AG08395 (cell line): ENCODE measurements at regions not wholly inside any gene's neighbourhood (a gene's known extent, or its start where the extent isn't known, plus 50 kb on each side); places are given as distances from the start of the nearest gene placed in this dataset.
A peak's percentile ranks its signal among the peaks of the same experiment; 100 is the strongest.
"Not testable (repeated sequence)": the region's sequence is repeated elsewhere in the genome, so short reads cannot be mapped to it uniquely, and the experiment has no call there.

Experiments used
- DNase-seq: peaks from one replicate; pipeline ENCODE4 v3.0.0; 2012; ENCODE audit warnings: mixed read lengths, low spot score

DNA sequence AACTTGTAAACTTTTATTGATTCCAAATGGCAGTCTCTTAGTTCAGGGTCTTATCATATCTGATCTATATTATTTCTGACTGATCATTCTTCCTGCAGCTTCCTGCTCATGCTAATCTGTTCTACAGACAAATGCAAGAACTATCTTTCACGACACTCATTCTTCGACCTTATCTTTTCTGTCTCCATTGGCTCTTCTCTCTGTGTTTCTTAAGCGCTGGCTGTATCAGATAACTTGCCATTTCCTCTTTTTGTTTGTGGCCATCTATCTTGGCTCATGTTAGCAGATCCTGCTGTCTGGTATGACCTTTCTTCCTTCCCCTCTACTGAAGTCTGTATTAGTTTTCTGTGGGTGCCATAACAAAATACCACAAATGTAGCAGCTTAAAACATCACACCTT is 230.5 kb upstream of the PUDP start:
- no peak for DNase-seq

DNA sequence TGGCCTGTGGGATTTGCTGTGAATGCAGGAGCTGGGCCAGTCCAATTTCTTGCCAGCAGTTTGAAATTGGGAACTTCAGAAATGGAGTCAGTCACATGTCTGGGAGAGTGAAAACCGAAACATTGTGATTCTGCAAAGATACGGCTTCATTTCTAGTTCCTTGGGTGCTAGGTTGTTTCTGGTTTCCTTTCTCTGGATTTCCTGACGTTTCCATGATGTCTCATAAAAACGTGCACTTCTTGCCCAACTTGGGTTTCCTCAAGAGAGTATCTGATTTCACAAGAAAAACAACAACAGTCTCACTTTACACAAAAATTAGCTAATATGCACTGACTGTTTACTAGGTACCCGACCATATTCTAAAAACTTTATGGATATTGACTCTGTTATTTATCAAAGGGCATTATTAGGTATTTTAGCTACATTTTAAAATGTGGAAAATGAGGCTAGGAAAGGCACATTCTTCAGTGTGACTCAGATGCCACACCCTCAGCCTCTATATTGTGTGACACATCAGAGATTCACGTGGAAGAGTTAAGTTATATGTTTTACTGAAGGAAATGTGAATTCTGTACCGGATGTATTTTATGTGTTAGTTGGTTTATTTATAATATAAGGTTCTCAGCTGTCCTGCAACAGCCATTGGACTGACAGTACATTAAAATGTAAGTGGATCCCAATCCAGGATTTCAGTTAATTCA is 225.0 kb upstream of the PUDP start:
- DNase-seq, result peak; percentile 50

DNA sequence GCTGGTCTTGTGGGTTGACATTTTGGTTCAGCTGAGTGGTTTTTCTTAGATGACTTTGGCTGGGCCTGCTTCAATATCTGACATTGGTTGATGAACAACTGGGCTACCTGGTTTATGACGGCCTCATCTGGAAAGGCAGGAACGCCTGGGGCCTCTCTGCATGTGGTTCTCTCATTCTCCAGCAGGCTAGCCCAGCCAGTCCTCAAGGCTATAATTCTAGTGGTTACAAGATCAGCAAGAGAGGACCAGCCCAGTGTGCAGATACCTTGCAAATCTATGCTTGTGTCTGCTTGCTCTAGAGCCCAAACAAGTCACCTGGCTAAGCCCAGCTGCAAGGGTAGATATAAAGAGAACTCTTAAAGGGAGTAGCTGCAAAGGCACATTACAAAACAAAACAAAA is 214.2 kb upstream of the PUDP start:
- DNase-seq, result no peak

DNA sequence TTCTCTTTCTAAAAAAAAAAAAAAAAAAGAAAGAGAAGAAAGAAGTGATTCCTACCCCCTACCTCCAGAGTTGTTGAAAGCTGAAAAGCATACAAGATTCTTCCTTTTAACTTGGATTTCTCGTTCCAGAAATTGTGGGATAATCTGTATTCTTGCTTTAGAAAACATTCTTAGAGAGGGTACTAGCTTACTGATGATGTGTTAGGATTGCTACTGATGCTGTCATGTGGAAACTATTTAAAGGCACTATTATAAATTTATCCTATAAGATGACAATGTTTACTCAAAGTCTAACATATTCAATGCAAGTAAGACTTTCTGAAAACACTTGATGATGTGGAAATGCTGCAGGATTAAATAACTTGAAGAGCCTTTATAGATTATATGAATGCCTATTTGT is 204.0 kb upstream of the PUDP start:
- DNase-seq, result peak; percentile 11

DNA sequence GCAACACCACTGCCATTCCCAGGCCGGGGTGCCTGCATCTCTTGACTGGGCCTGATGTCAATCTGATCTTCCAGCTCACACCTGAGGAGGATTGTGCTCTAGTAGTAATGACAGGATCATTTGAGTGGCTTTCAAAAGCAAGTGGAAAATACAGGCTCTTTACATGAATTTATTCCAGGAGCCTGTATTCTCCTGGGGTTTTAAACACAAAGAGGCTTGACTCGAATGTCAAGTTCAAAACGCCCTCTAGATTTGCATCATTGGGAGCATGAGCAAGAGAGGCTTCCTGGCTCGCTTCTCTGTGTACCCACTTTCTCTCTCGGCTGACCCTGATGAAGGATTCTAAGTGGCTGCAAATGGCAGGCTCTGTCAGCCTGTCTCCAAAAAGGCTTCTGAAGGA is 199.5 kb upstream of the PUDP start:
- no peak for DNase-seq

DNA sequence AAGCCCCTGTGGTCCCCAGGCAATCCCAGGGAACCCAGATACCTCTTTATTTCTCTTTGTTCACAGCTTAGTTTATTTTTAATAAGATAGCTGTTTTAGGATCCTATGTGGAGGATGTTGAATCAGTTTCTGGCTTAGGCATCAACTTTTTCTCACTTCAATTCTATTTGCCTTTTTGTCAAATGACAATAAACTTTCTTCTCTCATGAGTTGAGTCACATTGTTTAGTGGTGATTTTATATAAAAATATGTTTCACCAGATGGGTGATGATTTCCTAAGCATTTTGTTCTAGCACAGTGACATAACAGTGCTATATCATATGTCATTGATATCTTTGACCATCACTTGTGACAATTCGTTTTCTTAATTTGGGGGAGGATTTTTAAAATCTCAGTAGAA is 198.1 kb upstream of the PUDP start:
- peak; percentile 47 for DNase-seq

DNA sequence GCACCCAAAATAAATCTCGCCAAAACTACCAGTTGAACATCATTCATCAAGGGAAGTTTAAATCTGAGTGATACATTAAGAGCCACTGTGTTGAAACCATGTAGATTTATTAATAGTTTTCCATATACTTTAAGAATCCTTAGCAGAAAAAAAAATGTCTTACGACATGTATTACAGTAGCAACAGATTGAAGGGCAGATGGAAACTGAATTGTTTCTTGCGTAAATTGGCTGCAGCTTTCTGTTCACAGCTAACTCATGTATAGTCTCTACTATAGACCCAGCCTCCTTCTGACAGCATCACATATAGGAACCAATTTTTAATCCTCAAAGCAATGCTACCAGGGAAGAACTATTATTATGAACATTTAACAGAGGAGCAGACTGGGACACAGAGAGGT is 195.2 kb upstream of the PUDP start:
- no peak for DNase-seq

DNA sequence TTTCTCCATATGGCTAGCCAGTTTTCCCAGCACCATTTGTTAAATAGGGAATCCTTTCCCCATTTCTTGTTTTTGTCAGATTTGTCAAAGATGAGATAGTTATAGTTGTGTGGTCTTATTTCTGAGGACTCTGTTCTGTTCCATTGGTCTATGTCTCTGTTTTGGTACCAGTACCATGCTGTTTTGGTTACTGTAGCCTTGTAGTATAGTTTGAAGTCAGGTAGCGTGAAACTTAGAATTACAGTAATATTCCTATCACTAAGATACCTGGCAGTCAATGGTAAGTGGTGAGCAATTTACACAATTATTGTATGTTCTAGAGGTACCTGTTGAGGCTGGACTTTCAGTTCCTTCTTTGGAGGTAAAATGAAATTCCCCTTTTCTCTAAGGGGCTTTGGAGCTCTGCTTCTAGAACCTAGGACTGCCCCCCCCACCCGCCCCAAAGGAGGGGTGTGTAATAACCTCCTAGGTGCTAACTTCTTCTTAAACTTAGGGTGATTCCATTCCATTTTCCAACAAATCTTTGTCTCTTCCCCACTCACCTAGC is 187.9 kb upstream of the PUDP start:
- not testable (repeated sequence) for DNase-seq

DNA sequence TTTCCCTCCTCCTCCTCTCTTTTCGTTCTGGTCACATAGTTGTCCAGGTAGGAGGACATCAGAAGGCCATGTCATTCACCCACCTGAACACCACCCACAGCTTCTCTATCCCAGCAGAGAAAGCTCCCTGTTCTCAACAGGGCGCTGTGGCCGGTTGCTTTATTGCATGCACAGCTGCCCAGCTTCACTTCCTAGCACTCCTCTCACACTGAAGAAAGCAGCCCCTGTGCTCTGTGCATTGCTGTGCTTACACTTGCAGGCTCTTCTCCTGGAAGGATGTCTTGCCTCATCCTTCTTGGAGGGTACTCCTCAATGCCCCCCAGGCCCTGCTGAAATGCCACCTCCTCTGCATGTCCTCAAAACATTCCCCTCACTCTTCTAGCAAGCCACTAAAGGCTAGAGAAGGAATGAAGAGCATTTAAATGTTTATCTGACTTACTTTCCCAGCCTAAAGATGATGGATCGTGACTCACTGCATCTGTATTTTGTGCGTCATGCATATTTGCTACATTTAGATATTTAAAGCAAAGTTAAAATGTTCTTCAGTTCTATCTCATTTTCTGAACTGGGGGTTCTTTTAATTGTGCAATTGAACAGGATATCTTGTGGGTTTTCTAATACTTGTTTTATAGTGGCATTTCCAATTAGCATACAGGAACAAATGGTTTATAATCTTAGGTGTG is 186.4 kb upstream of the PUDP start:
- DNase-seq, result peak; percentile 67

DNA sequence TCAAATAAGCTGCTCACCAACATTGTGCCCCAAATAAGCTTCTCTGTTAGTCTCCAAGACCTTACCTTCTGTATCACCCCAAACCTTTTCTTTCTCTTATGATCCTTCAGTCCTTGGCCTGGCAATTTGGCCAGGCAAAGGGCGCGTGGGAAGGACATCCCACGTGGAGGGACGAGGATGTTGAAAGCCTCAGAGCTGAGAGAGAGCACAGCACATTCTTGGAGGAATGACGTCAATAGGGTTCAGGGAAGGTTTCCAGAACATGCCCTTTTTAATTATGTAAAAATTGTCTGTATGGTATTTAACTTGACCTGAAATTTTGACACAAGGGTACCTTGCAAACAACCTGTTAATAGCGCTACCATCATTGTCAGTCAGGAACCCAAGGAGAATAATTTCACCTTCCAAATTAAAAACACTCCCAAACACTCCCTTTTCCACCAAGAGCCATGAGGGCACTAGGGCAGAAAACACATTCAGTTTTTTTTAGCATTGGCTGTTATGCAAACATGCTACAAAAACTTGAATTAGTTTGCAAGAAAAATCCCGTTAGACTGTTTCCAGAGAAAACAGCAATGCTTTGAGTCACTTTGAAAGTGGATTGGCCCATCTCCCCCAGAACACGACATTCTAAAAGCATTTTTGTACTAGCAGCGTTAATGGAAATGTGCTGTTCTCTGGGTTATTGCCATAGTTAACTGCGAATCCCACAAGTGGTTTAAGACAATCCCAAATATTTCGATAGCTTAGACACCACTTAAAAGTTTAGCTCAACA is 183.2 kb upstream of the PUDP start:
- DNase-seq, result peak; percentile 74

DNA sequence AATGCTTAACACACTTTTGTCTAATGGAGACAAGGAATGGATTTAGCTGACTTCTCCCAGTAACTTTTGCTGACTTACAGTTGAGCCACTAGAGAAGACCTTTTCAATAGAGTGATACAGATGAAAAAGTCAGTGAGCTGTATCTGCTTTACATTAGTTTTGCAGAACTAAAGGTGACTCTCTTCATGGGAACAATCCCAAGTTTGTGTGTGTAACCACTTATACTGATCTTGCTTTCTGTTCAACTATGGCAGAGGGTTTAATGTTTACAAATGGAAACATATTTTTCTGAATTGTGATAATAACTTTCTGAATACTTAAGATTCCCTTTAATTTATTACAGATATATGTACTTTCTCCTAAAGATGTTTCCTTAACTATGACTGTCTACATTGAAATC is 182.6 kb upstream of the PUDP start:
- no peak for DNase-seq

DNA sequence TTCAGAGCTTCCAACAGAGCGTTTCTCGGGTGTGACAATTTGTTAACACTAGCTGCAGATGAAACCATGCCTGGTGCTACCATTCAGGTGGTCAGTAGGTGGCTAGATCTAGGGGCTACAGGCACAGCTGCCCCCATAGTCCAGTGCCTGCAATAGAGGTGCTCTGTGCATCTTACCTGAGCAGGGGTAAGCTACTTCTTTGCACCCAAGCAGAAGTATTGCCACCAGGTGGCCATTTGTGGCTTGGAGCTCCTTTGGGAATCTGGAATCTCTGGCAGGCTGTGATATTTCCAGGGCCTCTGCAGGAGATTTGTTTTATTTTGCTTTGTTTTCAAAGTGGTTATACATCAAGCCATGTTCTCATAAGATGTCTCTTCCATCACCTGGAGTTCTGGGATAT is 170.7 kb upstream of the PUDP start:
- DNase-seq, result no peak

DNA sequence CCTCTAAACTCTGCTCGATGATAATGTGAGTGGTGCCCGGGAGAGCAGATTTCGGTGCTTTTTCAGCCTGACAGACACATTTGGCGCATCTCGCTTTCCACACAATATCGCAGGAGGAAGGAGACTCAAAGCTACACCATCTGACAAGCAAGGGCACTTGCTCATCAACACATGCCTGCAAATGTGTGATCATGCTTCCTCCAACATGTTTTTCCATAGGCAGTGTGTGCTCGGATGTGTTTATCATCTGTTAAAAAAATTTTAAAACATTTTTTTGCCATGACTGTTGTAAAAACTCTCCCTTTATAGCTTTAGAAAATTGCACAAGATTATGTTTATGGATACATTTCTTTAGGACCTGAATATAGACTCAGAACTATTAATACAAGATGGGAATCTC is 170.3 kb upstream of the PUDP start:
- peak; percentile 6 for DNase-seq

DNA sequence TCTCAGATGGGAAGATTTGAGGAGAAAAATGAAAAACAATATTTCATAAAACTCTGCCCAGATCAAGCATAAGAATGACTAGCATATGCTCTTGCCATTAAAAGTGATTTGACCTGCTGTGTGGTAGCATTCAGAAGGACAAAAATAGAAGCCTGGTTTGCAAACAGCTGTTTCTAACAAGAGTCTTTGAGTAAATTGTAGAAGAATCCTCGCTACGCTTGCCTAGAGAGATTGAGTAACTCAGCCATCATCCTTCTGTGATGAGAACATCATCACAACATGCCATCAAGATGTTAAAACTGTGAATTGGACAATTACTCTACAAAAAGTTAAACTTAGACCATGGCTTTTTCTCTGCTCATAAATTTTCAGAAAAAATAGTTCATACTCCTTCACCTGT is 168.9 kb upstream of the PUDP start:
- peak; percentile 81 for DNase-seq

DNA sequence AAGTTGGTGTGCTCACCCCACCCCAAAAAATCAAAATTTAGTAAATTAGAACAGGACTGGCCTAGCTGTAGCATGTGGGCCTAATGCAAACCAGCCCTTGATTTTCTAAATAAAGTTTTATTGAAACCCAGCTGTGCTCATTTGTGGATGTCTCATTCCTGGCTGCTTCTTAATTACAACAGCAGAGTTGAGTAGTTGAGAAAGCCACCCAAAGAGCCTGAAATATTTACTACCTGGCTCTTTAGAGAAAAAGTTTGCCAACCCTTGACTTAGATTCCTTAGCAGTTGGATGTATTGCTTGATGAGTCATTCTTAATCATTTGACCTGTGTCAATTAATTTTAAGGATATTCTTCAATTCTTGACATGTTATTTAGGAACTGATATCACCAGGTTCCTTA is 168.3 kb upstream of the PUDP start:
- DNase-seq, result peak; percentile 17

DNA sequence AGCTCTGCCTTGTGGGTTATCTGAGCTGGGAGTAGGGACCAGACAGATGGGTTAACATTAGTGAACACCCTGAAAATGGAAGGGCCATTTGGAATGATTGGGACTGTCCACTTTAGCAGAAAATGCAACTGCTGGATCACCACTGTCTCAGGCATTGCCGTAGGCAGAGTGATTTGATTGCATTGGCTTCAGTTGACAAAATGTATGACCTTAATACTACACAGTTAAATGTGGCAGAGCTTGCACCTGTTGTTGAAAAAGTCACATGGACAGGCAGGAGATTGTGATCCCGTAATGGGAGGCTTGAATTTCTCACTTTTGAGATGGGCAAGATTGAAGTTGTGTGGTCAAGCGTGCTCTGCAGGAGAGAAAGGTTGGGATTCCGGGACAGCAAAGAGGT is 166.5 kb upstream of the PUDP start:
- no peak for DNase-seq

DNA sequence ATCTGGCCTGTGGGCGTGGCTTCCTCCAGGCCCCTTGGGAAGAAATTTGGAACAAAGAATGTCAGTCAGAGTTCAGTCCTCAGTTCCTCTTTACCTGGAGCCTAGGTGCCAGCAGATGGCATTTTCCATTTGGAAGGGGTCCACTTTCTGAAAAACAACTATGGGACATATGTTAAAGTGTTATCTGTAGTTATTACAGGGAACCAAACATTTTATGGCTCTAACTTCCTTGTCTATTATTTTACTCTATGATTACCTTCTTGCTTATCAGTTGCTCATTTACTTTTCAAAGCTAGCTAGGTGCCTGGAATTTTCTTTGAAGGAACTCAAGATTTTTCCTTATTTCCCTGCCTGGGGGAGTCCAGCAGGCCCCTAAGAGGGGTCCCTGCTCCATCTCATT is 159.8 kb upstream of the PUDP start:
- DNase-seq, result no peak

DNA sequence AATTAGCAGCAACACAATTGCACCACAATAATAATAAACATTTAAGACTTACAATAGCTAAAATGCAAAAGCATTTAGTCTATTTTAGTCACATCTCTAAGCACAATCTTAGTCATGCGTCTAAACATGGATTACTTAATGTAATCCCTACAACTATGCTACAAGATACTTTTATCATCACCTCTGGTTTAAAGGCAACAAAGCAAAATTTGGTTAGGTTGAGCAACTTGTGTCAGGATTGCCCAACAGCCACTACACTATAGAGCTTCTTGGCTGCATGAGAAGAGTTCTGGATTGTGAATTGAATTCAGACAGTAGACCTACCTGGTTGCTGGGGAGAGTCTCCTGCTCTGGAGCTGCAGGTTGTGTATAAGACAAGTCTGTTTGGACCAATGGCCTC is 146.5 kb upstream of the PUDP start:
- no peak for DNase-seq

DNA sequence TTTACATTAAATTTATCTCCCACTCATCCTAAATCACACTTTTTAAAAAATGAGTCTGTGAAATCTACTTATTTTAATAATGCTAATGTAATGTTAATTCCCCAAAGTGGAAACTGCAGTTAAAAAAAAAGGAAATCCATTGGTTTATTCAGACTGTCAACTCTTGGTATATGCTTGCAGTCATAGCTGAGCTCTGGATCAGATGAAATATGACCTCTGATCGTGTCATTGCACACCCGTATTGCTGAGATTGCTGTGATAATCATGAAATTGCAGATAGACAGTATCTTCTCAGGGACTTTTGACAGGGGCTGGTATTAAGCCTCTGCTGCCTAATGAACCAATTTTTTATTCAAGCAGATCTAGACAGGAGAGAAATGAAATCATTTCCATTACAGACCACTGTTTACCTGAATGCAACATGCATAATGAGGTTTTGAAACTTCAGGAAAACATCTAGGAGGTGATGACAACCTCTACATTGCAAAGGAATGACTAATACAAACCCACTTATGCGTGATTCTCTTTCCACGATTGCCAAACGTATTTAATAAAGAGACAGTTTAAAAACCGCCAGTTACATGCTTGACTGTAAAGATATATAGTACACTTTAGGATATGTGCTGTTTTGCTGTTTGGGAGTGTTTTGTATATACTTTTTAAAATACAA is 138.3 kb upstream of the PUDP start:
- DNase-seq, result no peak

DNA sequence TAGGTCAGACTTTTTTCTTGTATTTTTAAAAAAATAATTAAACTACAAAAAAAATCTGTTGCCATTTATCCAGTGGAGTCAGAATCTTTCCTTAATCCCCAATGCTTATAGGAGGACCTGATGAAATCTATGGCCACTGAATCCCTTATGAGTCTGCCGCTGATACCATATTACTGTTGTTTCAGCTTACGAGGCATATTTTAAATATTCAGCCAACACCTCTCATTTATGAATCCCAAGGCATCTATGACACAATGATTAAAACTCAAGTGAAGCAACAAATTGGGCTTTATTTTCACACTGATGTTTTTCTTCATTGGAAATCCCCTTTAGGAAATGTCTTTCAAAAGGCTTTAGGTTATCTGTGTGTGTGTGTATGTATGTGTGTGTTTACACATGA is 137.8 kb upstream of the PUDP start:
- no peak for DNase-seq

DNA sequence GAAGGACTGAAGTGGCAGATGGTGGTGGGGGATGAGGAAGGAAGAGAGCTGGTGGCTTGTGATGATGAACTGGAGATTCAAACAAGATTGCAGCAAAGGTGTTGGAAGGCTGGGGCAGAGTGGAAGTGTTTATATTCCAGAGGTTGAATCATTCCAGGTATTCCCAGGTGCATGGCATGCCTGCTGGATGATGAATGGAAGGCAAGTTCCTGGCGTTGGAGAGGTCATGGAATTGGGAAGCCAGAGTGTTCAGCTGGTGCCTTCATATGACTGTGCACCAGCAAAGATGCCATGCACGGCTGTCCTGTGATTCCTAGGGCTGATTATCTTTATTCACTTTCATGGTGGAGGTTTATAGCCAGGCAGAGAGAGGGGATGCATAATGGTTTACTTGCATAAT is 135.8 kb upstream of the PUDP start:
- no peak for DNase-seq

DNA sequence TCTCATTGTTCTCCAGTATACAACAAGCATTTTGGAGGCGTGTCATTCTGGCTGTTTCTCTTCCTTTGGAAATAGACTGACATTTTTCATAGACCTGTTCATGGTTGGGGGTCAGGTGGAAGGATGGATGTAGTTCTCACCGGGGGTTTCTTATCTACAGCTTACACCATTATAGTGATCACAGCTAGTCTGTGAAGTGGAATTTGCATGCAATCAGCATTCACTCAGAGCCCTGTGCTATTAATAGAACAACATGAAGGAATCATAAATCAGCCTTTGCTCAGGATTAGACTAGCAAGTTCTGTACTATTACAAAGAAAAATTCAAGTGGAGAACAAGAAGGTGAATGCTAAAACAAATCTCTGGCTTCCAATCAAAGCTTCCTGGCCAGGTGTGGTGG is 132.6 kb upstream of the PUDP start:
- no peak for DNase-seq
